ENCODE measurements at regions not wholly inside any gene's neighbourhood (a gene's known extent, or its start where the extent isn't known, plus 50 kb on each side); places are given as distances from the start of the nearest gene placed in this dataset.

GRCh38 chr3:102183186-102183585 lies 251.6 kb upstream of the ZPLD1 start:
- TF ChIP-seq SP1 (IDR thresholded peaks at IDR 0.05; ENCODE audit: low read depth), result no peak
- no peak for TF ChIP-seq SRF (IDR thresholded peaks at IDR 0.05; ENCODE audit: low read depth)
- no peak for TF ChIP-seq YY1 (IDR thresholded peaks at IDR 0.05; ENCODE audit: extremely low read depth, insufficient replicate concordance, low read depth, low read length)
- no peak for TF ChIP-seq POLR2AphosphoS5 (IDR thresholded peaks at IDR 0.05; ENCODE audit: low read depth, low read length)
- TF ChIP-seq, protein P1, sequence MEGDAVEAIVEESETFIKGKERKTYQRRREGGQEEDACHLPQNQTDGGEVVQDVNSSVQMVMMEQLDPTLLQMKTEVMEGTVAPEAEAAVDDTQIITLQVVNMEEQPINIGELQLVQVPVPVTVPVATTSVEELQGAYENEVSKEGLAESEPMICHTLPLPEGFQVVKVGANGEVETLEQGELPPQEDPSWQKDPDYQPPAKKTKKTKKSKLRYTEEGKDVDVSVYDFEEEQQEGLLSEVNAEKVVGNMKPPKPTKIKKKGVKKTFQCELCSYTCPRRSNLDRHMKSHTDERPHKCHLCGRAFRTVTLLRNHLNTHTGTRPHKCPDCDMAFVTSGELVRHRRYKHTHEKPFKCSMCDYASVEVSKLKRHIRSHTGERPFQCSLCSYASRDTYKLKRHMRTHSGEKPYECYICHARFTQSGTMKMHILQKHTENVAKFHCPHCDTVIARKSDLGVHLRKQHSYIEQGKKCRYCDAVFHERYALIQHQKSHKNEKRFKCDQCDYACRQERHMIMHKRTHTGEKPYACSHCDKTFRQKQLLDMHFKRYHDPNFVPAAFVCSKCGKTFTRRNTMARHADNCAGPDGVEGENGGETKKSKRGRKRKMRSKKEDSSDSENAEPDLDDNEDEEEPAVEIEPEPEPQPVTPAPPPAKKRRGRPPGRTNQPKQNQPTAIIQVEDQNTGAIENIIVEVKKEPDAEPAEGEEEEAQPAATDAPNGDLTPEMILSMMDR (IDR thresholded peaks at IDR 0.05 in 2 of 3, conservative IDR thresholded peaks at IDR 0.05 in 1 of 3; ENCODE audit: borderline replicate concordance in 1 of 3, insufficient read depth in 1 of 3, low read depth in 2 of 3, low read length in 2 of 3), result no peak
- TF ChIP-seq TCF7L2 (IDR thresholded peaks at IDR 0.05; ENCODE audit: borderline replicate concordance, extremely low read depth, insufficient read depth, insufficient read length), result no peak
- no peak for TF ChIP-seq FOSL1 (IDR thresholded peaks at IDR 0.05; ENCODE audit: low read depth)
- H3K4me2 ChIP-seq (ENCODE audit: low read length), result no peak overlapping the region
- no peak overlapping the region for H3K9ac ChIP-seq (ENCODE audit: low read length)
- no peak overlapping the region for H3K27ac ChIP-seq (ENCODE audit: low read depth, low read length)
- no peaks in the 10 kb centered on the region for H3K9me3 ChIP-seq (ENCODE audit: control insufficient read depth in 1 of 2, insufficient read depth in 1 of 2, low read depth in 1 of 2, low read length in 2 of 2)
- no peaks in the 10 kb centered on the region for H4K20me1 ChIP-seq (ENCODE audit: insufficient read depth)
- no peak overlapping the region for H2AFZ ChIP-seq (ENCODE audit: low read depth, low read length, poor library complexity, severe bottlenecking)
- BruUV-seq (replicated peaks), result no TSS peak
- no peaks in the 10 kb centered on the region for H3K9me2 ChIP-seq (ENCODE audit: insufficient read depth)
- ATAC-seq (no peak), DNase-seq (ENCODE audit: low read depth, low spot score) (no peak)
- no peaks in the 10 kb centered on the region for H3K79me2 ChIP-seq (ENCODE audit: insufficient read depth, low read length)
- ChIA-PET RAD21 (ENCODE audit: low non-redundant PET in 1 of 2, low total read pairs in 2 of 2, uncharacterized antibody in 2 of 2, unreplicated experiment in 2 of 2) (no interaction called here), POLR2A (no interaction called here), CTCF (no interaction called here)
- no peaks in the 10 kb centered on the region for H3K27me3 ChIP-seq (ENCODE audit: insufficient read depth, low read length)
- no peaks in the 10 kb centered on the region for H3K4me1 ChIP-seq (ENCODE audit: control insufficient read depth in 1 of 2, insufficient read depth in 2 of 2, low read length in 2 of 2)
- no peaks in the 10 kb centered on the region for H3K36me3 ChIP-seq (ENCODE audit: control insufficient read depth in 1 of 2, insufficient read depth in 2 of 2, low read length in 2 of 2)
- intact Hi-C loops (cut with micrococcal nuclease), result no loop called here
- H3K4me3 ChIP-seq (replicated peaks in 1 of 2; ENCODE audit: low read depth in 1 of 2, low read length in 2 of 2), result no peak overlapping the region

DNA sequence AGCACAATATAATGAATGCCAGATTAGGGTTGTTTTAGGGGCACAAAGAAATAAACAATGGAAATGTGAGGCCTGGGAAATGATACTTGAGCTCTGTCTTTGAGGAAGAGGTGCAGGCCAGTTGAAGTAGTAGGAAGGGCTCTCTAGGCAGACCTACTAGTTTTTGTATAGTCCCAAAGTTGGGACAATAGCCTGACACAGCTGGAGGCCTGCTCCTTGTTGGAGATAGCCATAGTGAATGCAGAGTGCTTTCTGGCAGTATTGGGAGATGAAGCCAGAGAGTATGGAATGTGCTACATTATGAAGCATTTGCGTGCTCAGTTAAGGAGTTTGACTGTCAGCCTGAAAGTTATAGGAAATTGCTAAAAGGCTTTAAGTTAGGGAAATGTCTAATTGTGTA lies 251.2 kb upstream of the ZPLD1 start:
- Histone ChIP-seq H3K9me2 (ENCODE audit: insufficient read depth) (no peaks in the 10 kb centered on the region), H3K4me3 (replicated peaks in 1 of 2; ENCODE audit: low read depth in 1 of 2, low read length in 2 of 2) (no peak overlapping the region), H4K20me1 (ENCODE audit: insufficient read depth) (no peaks in the 10 kb centered on the region), H3K4me1 (ENCODE audit: control insufficient read depth in 1 of 2, insufficient read depth in 2 of 2, low read length in 2 of 2) (no peaks in the 10 kb centered on the region), H3K27me3 (ENCODE audit: insufficient read depth, low read length) (no peaks in the 10 kb centered on the region), H3K27ac (ENCODE audit: low read depth, low read length) (no peak overlapping the region), H3K9me3 (ENCODE audit: control insufficient read depth in 1 of 2, insufficient read depth in 1 of 2, low read depth in 1 of 2, low read length in 2 of 2) (no peaks in the 10 kb centered on the region), H3K9ac (ENCODE audit: low read length) (no peak overlapping the region), H3K79me2 (ENCODE audit: insufficient read depth, low read length) (no peaks in the 10 kb centered on the region), H3K36me3 (ENCODE audit: control insufficient read depth in 1 of 2, insufficient read depth in 2 of 2, low read length in 2 of 2) (no peaks in the 10 kb centered on the region), H2AFZ (ENCODE audit: low read depth, low read length, poor library complexity, severe bottlenecking) (no peak overlapping the region), H3K4me2 (ENCODE audit: low read length) (no peak overlapping the region)
- ATAC-seq, result no peak
- ChIA-PET RAD21 (ENCODE audit: low non-redundant PET in 1 of 2, low total read pairs in 2 of 2, uncharacterized antibody in 2 of 2, unreplicated experiment in 2 of 2) (no interaction called here), CTCF (no interaction called here), POLR2A (no interaction called here)
- intact Hi-C loops (cut with micrococcal nuclease), result no loop called here
- BruUV-seq (replicated peaks), result no TSS peak
- no peak for DNase-seq (ENCODE audit: low read depth, low spot score)
- TF ChIP-seq SP1 (IDR thresholded peaks at IDR 0.05; ENCODE audit: low read depth) (no peak), JUND (IDR thresholded peaks at IDR 0.05) (no peak), FOSL1 (IDR thresholded peaks at IDR 0.05; ENCODE audit: low read depth) (no peak), YY1 (IDR thresholded peaks at IDR 0.05; ENCODE audit: extremely low read depth, insufficient replicate concordance, low read depth, low read length) (no peak), ELF1 (IDR thresholded peaks at IDR 0.05; ENCODE audit: borderline replicate concordance, low read depth) (no peak), ZFX (IDR thresholded peaks at IDR 0.05) (no peak)
- TF ChIP-seq, protein P1 (IDR thresholded peaks at IDR 0.05 in 2 of 3, conservative IDR thresholded peaks at IDR 0.05 in 1 of 3; ENCODE audit: borderline replicate concordance in 1 of 3, insufficient read depth in 1 of 3, low read depth in 2 of 3, low read length in 2 of 3), result no peak
- TF ChIP-seq, protein P2, sequence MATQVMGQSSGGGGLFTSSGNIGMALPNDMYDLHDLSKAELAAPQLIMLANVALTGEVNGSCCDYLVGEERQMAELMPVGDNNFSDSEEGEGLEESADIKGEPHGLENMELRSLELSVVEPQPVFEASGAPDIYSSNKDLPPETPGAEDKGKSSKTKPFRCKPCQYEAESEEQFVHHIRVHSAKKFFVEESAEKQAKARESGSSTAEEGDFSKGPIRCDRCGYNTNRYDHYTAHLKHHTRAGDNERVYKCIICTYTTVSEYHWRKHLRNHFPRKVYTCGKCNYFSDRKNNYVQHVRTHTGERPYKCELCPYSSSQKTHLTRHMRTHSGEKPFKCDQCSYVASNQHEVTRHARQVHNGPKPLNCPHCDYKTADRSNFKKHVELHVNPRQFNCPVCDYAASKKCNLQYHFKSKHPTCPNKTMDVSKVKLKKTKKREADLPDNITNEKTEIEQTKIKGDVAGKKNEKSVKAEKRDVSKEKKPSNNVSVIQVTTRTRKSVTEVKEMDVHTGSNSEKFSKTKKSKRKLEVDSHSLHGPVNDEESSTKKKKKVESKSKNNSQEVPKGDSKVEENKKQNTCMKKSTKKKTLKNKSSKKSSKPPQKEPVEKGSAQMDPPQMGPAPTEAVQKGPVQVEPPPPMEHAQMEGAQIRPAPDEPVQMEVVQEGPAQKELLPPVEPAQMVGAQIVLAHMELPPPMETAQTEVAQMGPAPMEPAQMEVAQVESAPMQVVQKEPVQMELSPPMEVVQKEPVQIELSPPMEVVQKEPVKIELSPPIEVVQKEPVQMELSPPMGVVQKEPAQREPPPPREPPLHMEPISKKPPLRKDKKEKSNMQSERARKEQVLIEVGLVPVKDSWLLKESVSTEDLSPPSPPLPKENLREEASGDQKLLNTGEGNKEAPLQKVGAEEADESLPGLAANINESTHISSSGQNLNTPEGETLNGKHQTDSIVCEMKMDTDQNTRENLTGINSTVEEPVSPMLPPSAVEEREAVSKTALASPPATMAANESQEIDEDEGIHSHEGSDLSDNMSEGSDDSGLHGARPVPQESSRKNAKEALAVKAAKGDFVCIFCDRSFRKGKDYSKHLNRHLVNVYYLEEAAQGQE (IDR thresholded peaks at IDR 0.05; ENCODE audit: low read depth), result no peak

All from HCT116 (cell line).